ENCODE measurements at regions not wholly inside any gene's neighbourhood (a gene's known extent, or its start where the extent isn't known, plus 50 kb on each side); places are given as distances from the start of the nearest gene placed in this dataset.
"Not testable (repeated sequence)": the region's sequence is repeated elsewhere in the genome, so short reads cannot be mapped to it uniquely, and the experiment has no call there.

DNA sequence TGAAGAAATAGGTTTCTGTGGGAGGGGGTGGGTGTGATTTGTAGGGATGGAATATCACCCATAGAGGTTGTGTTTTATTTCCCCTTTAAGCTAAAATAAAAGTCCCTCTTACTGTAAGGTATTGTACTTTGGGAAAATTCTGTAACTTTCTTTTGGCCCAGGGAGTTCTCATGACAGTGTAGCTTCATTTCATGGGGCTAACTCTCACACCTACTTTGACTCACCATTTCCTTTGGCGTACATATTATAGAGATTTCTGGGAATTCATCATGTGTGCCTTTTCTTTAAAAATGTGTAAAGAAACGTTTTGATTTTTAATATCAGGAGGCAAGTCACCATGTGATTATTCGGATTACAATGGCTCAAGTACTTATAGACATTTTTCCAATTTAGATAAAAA is 477.7 kb upstream of the CFAP20DC start:
- intact Hi-C loops (cut with DNase I), result no loop called here
- no peak for ATAC-seq
- no peak for DNase-seq (ENCODE audit: missing footprints)

DNA sequence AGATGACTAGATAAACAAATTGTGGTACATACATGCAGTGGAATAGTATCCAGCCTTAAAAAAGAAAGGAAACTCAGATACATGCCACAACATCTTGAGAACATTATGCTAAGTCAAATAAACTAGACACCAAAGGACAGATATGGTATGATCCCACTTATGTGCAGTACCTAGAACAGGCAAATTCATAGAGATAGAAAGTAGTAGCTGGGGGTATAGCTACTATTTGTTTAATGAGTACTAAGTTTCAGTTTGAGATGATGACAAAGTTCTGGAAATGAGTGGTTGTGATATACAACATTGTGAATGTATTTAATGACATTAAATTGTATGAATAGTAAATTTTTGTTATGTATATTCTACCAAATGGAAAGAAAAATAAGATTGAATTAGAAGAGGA is 477.2 kb upstream of the CFAP20DC start:
- no peak for ATAC-seq
- intact Hi-C loops (cut with DNase I), result no loop called here
- DNase-seq (ENCODE audit: missing footprints), result no peak

DNA sequence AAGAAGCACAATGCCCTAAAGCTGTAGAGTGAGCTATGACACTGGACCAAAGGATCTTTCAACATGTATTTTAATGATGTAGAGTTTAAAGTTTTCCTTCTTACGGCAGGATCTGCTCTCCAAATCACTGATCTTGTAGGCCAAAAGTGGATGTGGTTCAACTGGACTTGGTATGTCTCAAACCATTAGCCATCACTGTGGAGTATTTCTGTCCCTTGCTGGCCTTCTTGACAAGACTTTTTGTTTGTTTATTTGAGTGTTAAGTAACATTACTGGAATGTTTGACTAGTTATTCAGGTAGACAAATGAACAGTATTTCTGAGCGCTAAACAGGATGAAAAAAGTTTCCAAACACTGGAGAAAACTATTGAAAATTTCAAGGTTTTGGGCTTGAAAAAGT is 472.7 kb upstream of the CFAP20DC start:
- DNase-seq (ENCODE audit: missing footprints) (no peak), ATAC-seq (no peak)
- intact Hi-C loops (cut with DNase I), result no loop called here

DNA sequence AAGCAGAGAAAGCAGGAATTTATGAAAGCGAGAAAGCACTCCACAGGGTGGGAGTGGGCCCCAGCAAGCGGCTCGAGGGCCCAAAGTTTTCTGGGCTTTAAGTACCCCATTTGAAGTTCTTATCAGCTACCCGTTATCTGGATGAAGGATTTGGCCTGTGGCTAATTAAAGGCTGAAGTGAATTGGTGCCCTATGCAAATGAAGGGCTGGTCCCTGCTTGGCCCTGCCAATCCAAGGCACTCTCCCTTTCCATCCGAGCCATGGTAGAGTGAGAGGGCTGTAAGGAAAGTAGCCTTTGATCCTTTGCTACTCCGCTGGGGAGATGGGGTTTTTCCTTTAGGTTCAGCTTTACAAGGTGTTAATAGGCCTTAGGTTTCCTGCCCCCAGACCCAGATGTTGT is 469.3 kb upstream of the CFAP20DC start:
- DNase-seq (ENCODE audit: missing footprints), result no peak
- intact Hi-C loops (cut with DNase I), result no loop called here
- ATAC-seq, result no peak

DNA sequence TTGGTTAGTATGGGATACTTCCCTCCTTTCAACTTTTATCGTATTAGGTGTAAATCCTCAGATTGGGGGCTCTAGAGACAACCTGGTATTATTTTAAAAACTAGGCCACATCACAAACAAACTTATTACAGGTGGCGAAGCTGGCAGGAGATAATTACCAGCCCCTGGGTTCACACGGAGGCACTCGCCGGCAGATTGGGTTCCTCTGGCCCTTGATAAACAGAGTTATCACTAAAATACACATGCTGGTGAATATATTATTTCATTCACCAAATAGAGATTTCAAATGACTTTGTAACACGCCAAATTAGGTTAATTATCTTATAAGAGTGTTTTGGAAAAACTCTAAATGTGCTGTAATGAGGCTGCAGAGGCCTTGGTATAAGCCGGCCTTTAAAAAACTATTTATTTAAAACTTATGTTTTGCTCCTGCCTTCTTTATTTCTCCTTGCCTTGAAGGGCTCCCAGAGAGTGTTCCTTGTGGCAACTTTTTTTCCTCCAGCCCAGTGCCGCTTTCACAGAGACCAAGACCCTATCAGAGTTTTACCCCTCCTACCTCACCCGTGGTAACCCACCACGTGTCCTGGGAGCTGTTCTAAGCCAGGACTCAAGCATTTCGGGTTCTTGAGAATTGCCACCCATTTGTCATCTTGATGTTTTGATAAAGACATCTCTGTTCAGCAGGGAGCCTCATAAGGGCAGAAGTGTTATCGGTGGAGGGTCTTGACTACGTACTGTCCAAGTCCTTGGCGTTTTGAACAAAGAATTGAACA is 468.6 kb upstream of the CFAP20DC start:
- DNase-seq (ENCODE audit: missing footprints), result no peak
- intact Hi-C loops (cut with DNase I), result no loop called here
- no peak for ATAC-seq

DNA sequence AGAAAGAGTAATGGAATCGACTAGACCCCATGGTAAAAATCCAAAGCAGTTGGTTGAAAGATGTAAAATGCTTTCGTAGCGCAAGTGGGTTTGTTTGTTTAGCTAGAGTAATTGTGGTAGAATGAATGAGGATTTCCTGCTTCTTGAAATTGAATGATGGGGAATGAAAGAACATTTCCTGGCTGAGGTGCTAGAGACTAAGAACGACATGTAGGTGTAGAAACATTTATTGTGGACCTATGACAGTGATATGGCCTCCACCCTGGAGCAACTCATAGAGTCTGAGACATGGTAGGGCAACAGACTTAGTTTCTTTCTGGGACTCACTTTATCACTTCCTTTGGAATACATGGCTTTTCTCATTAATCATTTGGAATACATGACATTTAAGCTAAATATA is 467.6 kb upstream of the CFAP20DC start:
- intact Hi-C loops (cut with DNase I), result no loop called here
- no peak for ATAC-seq
- DNase-seq (ENCODE audit: missing footprints), result no peak

DNA sequence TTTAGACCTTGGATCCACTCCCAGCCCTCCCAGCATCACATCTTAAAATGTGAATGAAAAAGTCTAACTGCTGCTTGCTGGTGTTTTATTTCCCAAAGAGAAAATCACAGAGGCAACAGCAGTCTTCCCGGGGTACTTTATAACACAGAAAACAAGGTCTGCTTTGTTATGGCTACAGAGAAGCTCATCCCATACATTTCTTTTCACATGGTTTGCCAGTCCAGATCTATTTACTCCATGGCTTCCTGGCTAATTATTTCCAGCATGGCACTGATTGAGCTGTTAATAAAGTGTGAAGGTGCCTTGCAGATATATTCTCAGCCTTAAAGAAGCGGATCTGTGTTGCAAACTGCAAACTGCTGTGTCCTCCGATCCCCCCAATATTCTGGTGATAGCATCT is 466.1 kb upstream of the CFAP20DC start:
- no peak for ATAC-seq
- no peak for DNase-seq (ENCODE audit: missing footprints)
- intact Hi-C loops (cut with DNase I), result no loop called here

DNA sequence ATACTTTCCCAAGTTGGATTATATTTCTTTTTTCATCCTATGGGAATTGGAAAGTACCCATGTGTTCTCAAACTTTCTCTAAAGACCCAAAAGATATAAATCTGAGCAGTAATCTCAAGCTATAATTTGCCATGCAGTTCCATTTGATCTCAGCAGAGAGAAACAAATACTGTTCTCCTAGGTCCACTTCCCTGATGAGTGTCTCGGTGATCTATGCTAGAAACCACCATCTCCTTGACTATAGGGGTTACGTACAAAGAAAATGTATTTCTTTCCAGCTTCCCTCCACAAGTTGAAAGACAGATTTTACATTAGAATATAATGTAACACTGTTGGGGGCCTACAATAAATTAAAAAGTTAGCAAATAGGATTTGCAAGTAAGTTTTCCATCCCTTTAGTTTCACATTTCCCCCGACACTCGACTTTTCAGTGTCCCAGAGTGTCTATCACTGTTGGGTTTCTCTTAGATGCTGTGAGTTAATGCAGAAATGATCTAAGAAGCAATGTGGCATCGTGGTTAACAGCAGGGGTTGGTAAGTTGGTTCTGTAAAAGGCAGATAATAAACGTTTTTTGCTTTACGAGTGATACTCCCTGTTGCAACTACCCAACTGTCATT is 465.1 kb upstream of the CFAP20DC start:
- DNase-seq (ENCODE audit: missing footprints) (no peak), ATAC-seq (no peak)
- intact Hi-C loops (cut with DNase I), result no loop called here

DNA sequence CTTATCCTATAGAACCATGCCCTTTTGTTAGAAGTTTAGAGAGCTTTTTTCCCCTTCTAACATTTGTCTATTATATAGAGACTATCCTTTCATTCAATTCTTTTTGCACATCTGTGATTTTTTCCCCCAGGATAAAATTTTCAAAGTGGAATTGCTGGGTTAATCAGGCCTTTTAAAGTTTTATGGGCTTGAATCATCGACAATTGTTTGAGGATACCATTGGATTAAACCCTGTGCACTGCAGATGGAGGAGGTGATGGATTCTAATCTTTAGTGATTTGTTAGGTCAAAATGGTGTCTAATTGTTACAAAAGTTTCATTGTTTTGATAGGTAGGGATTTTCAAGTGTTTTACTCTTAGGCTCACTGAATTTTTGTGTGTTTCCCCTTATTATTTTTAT is 463.7 kb upstream of the CFAP20DC start:
- no peak for ATAC-seq
- DNase-seq (ENCODE audit: missing footprints), result no peak
- intact Hi-C loops (cut with DNase I), result no loop called here

DNA sequence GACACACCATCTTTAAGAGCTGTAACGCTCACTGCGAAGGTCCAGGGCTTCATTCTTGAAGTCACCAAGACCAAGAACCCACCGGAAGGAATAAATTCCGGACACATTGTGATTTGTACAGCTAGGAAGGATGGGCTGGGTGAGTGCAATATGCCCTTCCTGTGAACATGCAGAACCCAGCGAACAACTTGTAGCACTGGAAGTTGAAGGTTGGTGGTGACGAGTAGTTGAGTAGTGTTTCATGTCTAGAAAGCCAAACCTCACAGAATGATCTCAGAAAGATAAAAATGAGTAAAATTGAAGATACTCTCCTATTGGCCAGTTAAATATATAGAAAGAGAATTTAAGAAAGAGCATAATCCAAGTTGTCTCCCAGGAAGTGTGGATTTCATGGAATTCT is 462.2 kb upstream of the CFAP20DC start:
- no peak for DNase-seq (ENCODE audit: missing footprints)
- intact Hi-C loops (cut with DNase I), result no loop called here
- ATAC-seq, result no peak

DNA sequence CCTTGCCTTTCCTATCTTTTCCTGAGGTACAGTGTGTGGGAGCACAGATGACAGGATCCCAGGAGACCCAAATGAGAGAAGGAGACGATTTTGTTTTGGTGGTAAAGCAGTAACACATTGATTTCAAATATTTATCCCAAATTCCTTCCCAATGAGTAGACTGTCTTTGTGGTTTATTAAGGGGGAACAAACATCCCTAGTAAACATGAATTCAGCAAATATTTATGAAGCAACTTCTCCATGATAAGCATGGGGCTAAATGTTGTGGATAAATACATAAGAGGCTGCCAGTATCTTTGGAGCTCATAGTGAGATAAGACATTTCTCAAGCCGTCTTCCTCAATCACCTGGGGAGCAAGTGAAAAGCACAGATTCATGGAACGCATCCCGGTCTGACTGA is 460.8 kb upstream of the CFAP20DC start:
- ATAC-seq (no peak), DNase-seq (ENCODE audit: missing footprints) (no peak)
- intact Hi-C loops (cut with DNase I), result no loop called here

DNA sequence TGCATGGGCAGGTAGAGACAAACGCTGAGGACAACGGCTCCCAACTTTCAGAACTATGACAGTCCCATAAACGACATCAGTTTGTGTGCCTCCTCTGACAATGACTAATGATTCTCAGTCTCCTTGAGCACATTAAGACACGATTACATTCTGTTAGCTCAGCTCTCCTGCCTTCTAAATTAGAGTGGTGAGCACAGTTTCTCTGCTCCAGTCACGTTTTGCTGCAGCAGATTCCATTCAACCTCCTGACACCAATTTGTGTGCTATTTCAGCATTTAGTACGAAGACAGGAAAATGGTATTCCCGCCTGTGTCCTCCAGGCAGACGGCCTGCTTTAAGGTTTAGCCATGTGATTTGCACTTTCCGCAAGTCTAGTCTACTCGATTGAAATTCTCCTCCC is 458.4 kb upstream of the CFAP20DC start:
- ATAC-seq, result no peak
- no peak for DNase-seq (ENCODE audit: missing footprints)
- intact Hi-C loops (cut with DNase I), result no loop called here

DNA sequence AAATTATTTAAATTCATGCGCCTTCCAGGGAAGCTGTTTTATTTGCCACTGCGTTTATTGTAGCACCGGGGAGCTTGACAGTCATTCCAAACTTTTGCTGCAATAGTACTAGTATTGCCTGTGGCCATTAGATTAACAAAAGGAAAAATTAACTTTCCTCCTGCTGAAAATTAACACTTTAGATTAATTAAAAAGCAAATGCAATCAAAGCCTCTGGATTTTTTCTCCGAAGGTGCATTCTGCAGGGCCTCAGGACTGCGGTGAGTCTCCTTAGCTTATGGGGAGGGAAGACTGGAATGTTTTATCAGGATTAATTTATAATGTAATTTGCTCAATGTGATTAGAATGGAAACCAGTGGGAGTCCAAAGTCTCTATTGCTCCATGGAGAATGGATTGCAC is 456.4 kb upstream of the CFAP20DC start:
- ATAC-seq (no peak), DNase-seq (ENCODE audit: missing footprints) (no peak)
- intact Hi-C loops (cut with DNase I), result no loop called here

DNA sequence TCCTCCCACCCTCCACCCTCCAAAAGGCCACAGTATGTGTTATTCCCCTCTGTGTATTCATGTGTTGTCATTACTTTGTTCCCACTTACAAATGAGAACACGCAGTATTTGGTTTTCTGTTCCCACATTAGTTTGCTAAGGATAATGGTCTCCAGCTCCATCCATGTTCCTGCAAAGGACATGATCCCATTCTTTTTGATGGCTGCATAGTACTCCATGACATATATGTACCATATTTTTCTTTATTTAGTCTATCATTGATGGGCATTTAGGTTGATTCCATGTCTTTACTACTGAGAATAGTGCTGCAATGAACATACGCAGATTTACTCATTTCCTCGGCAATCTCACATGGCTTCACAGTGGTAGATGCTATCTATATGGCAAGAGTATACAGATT is 453.6 kb upstream of the CFAP20DC start:
- DNase-seq (ENCODE audit: missing footprints), result no peak
- ATAC-seq, result no peak
- intact Hi-C loops (cut with DNase I), result no loop called here

DNA sequence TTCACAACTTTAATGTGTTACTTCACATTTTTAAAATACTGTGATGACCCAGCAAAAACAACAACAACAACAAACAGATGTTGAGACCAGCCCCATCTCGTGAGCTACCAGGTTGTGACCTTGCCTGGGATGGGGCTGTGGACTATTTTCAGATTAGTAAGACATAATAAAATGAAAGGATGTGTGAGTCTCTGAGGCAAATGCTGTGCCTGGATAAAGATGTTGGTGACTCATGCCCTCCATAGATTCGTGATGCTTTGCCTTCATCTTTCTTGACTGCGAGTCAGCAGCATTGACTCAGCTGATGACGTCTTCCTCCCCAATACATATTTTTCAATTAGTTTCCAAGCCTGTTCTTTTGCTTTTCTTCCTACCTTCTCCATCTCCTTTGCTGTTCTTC is 453.0 kb upstream of the CFAP20DC start:
- intact Hi-C loops (cut with DNase I), result no loop called here
- DNase-seq (ENCODE audit: missing footprints) (no peak), ATAC-seq (no peak)

DNA sequence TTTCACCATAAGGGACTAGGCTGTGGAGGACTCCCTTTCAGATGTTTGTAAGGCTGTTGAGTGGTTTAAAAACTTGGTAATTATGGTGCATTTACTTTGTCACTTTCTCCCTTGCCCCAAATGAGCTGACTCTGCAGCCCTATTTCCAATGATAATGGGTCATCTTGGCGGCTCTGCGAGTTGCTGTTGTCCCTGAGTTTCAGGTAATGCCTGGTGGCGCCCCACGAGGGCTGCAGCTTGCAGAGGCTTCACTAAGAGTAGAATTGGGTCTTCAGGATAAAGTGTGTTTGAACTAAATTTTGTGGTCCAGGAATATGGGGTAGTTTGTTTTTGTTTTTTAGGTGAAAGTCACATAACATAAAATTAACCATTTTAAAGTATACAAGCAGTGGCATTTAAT is 450.1 kb upstream of the CFAP20DC start:
- ATAC-seq, result no peak
- intact Hi-C loops (cut with DNase I), result no loop called here
- peak; percentile 11 for DNase-seq (ENCODE audit: missing footprints)

DNA sequence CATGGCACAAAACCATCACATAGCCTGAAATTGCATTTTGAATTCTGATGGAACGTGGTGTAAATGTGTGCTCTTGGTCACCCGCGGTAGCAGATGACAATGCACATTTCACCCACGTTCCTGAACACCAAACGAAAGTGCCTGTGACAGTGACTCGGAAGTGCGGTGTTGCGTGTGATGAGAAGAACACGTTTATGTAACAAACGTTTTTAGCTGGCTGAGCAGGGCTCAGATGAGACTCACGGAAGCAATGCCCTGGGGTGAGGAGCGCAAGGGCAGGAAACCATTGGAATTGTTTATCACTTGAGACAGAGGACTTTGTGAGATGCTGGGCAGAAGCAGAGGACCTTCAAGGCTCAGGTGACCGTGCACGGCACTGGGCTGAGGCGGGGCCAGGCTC is 449.2 kb upstream of the CFAP20DC start:
- no peak for DNase-seq (ENCODE audit: missing footprints)
- ATAC-seq, result no peak
- intact Hi-C loops (cut with DNase I), result no loop called here

DNA sequence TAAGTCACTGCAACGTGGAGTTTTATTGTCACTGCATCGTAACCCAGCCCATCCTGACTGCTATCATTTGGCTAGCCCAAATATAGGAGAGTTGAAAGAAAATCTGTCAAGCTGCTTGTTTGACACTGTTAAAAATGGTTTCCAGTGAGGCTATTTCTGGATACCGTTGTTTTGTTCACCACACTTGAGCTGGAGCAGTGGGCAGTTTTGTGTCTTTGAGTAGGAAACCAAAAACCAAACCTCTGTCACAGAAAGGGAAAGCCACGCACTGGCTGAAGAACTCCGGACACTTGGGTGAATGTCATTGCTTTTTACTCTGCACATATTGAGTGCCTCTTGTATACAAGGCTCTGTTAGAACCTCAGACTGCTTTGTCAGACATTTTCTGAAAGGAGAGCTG is 446.4 kb upstream of the CFAP20DC start:
- intact Hi-C loops (cut with DNase I), result no loop called here
- DNase-seq (ENCODE audit: missing footprints), result no peak
- ATAC-seq, result no peak

DNA sequence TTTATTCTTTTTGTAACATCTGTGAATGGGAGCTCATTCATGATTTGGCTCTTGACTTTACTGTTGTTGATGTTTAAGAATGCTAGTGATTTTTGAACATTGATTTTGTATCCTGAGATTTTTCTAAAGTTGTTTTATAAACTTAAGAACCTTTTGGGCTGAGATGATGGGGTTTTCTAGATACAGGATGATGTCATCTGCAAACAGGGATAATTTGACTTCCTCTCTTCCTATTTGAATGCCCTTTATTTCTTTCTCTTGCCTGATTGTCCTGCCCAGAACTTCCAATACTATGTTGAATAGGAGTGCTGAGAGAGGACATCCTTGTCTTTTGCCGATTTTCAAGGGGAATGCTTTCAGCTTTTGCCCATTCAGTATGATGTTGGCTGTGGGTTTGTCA is 445.1 kb upstream of the CFAP20DC start:
- ATAC-seq; DNase-seq (ENCODE audit: missing footprints); intact Hi-C loops (cut with DNase I): not testable (repeated sequence)

DNA sequence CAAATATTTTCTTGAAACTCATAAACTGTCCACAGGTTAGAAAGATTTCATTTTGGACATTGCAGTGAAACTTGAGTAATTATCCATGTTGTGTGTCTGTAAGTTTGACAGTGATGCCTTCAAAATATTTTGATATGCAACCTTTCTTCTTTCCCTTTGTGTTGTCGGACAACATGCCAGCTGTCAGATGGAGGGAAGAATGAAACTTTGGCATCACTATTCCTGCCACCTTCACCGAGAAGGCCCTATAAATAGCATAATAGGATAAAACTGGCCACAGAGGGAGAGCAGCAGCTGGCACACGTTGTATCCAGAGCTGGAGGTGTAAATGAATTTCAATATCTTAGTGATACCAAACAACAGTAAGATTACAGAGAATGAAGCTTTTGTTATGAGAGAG is 436.7 kb upstream of the CFAP20DC start:
- intact Hi-C loops (cut with DNase I), result no loop called here
- no peak for DNase-seq (ENCODE audit: missing footprints)
- ATAC-seq, result peak; percentile 79

DNA sequence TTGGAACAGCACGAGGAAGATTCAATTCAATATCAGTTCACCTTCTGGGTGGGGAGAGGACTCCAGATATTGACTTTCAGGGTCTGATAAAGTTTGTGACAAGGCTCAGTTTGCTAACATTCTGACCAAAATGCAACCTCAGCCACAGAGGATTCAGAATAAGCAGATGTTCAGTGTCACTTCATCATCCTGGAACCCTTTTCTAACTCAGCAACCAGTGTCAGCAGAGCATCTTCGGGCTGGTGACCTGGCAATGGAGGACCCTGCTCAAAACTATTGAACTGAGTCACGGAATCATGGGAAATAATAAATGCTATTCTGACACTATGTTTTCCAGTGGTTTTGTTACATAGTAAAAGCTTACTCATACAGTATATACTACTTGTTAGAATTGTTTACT is 433.4 kb upstream of the CFAP20DC start:
- ATAC-seq (no peak), DNase-seq (ENCODE audit: missing footprints) (no peak)
- intact Hi-C loops (cut with DNase I), result no loop called here

All from Right ventricle myocardium inferior (tissue), 1 donor.